Spinal cord (tissue), 9 donors: ENCODE measurements at regions not wholly inside any gene's neighbourhood (a gene's known extent, or its start where the extent isn't known, plus 50 kb on each side); places are given as distances from the start of the nearest gene placed in this dataset.

Experiments
- DNase-seq, 6 donors: peaks; one replicate each; pipeline versions ENCODE4 v3.0.0 to v3.0.0-alpha.2; 2013 to 2015; ENCODE audit warnings: low spot score in 6 of 6, low read depth in 4 of 6
- H3K27ac ChIP-seq: one replicate; pipeline ENCODE4 v1.5.1; 2013; ENCODE audit warnings: low read depth, low read length, control low read depth
- H3K27me3 ChIP-seq: one replicate; pipeline ENCODE4 v1.6.1; 2013; ENCODE audit warnings: low read length; ENCODE audit not compliant: control insufficient read depth, insufficient read depth
- H3K36me3 ChIP-seq: one replicate; pipeline ENCODE4 v1.6.1; 2013; ENCODE audit warnings: low read length; ENCODE audit not compliant: control insufficient read depth, insufficient read depth
- H3K4me1 ChIP-seq: one replicate; pipeline ENCODE4 v1.6.1; 2013; ENCODE audit warnings: low read length; ENCODE audit not compliant: control insufficient read depth, insufficient read depth
- H3K4me3 ChIP-seq: one replicate; pipeline ENCODE4 v1.5.1; 2013; ENCODE audit warnings: low read depth, low read length, control low read depth
- H3K9me3 ChIP-seq: one replicate; pipeline ENCODE4 v1.6.1; 2013; ENCODE audit warnings: low read length; ENCODE audit not compliant: control insufficient read depth, insufficient read depth
- WGBS: methylation state at CpG from one replicate; pipeline ENCODE4 v1.1.5; 2013; ENCODE audit warnings: missing lambda C conversion rate; ENCODE audit not compliant: insufficient coverage; 5-methylcytosine and 5-hydroxymethylcytosine counted together
- donor health status: healthy.

GRCh38 chr6:153572371-153572770, 441.3 kb upstream of the RGS17 start:
- Histone ChIP-seq H3K4me3 (no peak overlapping the region), H3K36me3 (no peaks in the 10 kb centered on the region), H3K4me1 (no peaks in the 10 kb centered on the region), H3K9me3 (no peaks in the 10 kb centered on the region), H3K27ac (no peak overlapping the region), H3K27me3 (no peaks in the 10 kb centered on the region)
- DNase-seq: no peak
- no CpG with 5 or more reads among the region's 3 CpGs for WGBS

GRCh38 chr6:153568628-153569027, 437.5 kb upstream of the RGS17 start:
- no peak overlapping the region for H3K27ac ChIP-seq
- H3K9me3 ChIP-seq: no peaks in the 10 kb centered on the region
- no peak for DNase-seq
- H3K4me1 ChIP-seq: peaks cover 4% of the 10 kb centered on the region
- H3K36me3 ChIP-seq: no peaks in the 10 kb centered on the region
- H3K4me3 ChIP-seq: no peak overlapping the region
- WGBS: no CpG with 5 or more reads among the region's 1 CpG
- no peaks in the 10 kb centered on the region for H3K27me3 ChIP-seq

DNA sequence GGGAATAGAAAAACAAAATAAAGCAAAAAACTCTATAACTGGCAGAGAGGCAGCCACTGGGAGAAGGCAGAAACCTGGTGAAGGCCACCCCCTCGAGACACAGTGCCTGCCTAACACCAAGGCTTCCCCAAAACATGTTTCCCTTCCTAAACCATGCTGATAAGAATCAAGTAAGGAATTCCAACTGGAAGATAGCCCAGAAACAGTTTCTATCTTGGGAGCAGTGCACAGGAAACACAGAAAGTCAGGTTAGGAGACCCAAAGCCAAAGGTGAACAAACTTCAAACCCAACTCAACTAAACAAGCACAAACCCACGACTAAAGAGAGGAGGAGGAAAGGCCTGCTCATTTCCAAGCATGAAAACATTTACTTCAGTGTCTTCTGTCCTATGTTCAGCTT, 433.7 kb upstream of the RGS17 start:
- H3K27ac ChIP-seq: no peak overlapping the region
- H3K27me3 ChIP-seq: no peaks in the 10 kb centered on the region
- H3K36me3 ChIP-seq: no peaks in the 10 kb centered on the region
- DNase-seq: no peak
- peaks cover 4% of the 10 kb centered on the region for H3K4me1 ChIP-seq
- H3K9me3 ChIP-seq: no peaks in the 10 kb centered on the region
- 100% methylated on average over 1 of the region's 2 CpGs for WGBS
- no peak overlapping the region for H3K4me3 ChIP-seq

GRCh38 chr6:153563001-153563400, 431.9 kb upstream of the RGS17 start:
- WGBS: no CpG with 5 or more reads among the region's 5 CpGs
- Histone ChIP-seq H3K4me3 (no peak overlapping the region), H3K9me3 (no peaks in the 10 kb centered on the region), H3K27me3 (no peaks in the 10 kb centered on the region), H3K4me1 (peaks cover 4% of the 10 kb centered on the region), H3K36me3 (no peaks in the 10 kb centered on the region), H3K27ac (no peak overlapping the region)
- DNase-seq: no peak

DNA sequence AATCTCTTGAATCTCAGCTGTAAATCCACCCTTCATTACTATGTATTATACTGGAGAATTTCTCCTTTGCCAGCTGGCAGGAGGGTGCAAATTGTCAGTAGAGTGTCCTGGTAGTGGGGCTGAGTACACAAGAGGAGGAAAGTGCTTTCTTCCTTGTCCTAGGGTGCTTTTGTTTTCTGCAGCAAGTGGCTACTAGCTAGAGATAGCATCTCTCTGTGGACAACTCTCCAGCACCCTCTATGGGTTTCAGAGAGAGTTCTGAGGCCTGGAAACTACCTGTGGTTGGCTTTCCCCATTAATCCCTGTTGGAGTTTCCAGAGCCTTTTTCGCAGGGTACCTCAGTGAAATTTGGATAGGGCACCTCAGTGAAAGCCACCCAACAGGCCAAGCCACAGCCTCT, 422.5 kb upstream of the RGS17 start:
- no peak overlapping the region for H3K4me3 ChIP-seq
- no peaks in the 10 kb centered on the region for H3K9me3 ChIP-seq
- WGBS: no CpG with 5 or more reads among the region's 1 CpG
- no peaks in the 10 kb centered on the region for H3K36me3 ChIP-seq
- no peaks in the 10 kb centered on the region for H3K27me3 ChIP-seq
- peak in 1 of 6 donors; percentile 4 for DNase-seq
- H3K4me1 ChIP-seq: no peaks in the 10 kb centered on the region
- H3K27ac ChIP-seq: no peak overlapping the region

GRCh38 chr6:153539602-153540001, 408.5 kb upstream of the RGS17 start:
- Histone ChIP-seq H3K4me1 (no peaks in the 10 kb centered on the region), H3K27ac (no peak overlapping the region)

DNA sequence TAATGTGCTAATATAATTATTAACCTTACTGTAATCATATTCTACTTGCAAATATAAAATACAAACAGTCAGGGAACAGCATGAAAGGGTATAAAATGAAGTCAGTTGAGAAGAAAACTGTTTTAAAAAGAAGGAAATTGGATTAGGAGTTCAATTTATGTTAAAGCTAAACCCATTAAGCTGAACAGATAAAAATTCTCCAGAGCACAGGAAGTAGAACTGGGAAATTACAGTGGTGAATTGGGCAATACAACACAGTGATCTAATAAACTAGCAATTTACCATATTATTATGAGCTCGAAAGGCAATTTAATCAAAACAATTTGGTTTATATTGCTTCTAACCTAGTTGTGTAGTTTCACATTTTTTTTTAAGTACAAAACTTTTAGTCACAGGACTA, 407.4 kb upstream of the RGS17 start:
- H3K27me3 ChIP-seq: no peaks in the 10 kb centered on the region
- H3K4me1 ChIP-seq: no peaks in the 10 kb centered on the region
- H3K9me3 ChIP-seq: no peaks in the 10 kb centered on the region
- H3K4me3 ChIP-seq: no peak overlapping the region
- peak in 2 of 6 donors; percentile 12 to 90 for DNase-seq
- no CpG with 5 or more reads among the region's 1 CpG for WGBS
- no peak overlapping the region for H3K27ac ChIP-seq
- H3K36me3 ChIP-seq: no peaks in the 10 kb centered on the region

More at GRCh38 chr6:153539602-153540001, 408.5 kb upstream of the RGS17 start:
- peaks cover 2% of the 10 kb centered on the region for H3K9me3 ChIP-seq
- DNase-seq: no peak
- no peaks in the 10 kb centered on the region for H3K36me3 ChIP-seq
- H3K27me3 ChIP-seq: no peaks in the 10 kb centered on the region
- 80% methylated on average over 1 of the region's 2 CpGs for WGBS
- H3K4me3 ChIP-seq: no peak overlapping the region

DNA sequence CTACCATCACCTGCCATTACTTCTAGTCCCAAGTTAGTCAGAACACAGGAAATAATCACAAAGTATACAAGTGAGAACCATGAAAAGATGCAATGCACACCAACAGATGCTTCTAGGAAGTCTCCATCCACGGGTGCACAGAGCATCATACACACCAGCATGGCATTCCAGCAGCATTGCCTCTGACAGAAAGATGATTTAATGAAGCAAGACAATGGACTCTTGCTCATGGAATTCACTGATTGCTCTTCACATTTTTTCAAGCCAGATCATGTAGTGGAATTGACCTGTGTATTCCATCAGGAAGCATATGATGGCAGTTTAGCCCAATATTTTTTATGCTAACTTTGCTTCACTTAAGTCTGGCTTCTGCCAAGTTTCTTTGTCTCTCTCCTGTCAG, 406.3 kb upstream of the RGS17 start:
- Histone ChIP-seq H3K27me3 (no peaks in the 10 kb centered on the region), H3K9me3 (no peaks in the 10 kb centered on the region), H3K27ac (no peak overlapping the region), H3K4me3 (no peak overlapping the region), H3K36me3 (no peaks in the 10 kb centered on the region), H3K4me1 (no peaks in the 10 kb centered on the region)
- 100% methylated on average over 1 of the region's 1 CpG for WGBS
- no peak for DNase-seq

DNA sequence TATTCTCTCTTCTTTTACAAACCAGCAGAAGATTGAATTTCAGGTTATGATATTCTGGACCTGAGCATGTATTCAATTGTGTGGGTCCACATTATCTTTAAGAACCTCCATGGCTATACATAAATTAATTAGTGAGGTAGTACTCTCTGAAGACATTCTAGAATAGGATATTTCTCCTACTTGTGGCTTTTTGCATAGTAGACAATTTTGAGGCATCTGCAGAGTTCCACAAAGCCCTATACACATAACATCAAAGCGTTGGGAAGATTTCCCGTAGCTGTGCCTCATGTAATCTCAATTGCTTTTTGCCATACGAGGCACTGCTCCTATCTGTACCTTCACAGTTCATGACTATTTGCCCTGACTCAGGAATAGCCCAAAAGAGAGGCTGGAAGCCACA, 395.4 kb upstream of the RGS17 start:
- Histone ChIP-seq H3K9me3 (no peaks in the 10 kb centered on the region), H3K27ac (no peak overlapping the region), H3K4me1 (no peaks in the 10 kb centered on the region), H3K4me3 (no peak overlapping the region), H3K36me3 (no peaks in the 10 kb centered on the region), H3K27me3 (no peaks in the 10 kb centered on the region)
- WGBS: 88% methylated on average over 2 of the region's 3 CpGs
- DNase-seq: no peak

GRCh38 chr6:153525998-153526397, 394.9 kb upstream of the RGS17 start:
- no CpG with 5 or more reads among the region's 1 CpG for WGBS
- Histone ChIP-seq H3K4me1 (no peaks in the 10 kb centered on the region), H3K27me3 (no peaks in the 10 kb centered on the region), H3K27ac (no peak overlapping the region), H3K4me3 (no peak overlapping the region), H3K36me3 (no peaks in the 10 kb centered on the region), H3K9me3 (no peaks in the 10 kb centered on the region)
- DNase-seq: no peak
